ENCODE measurements at regions not wholly inside any gene's neighbourhood (a gene's known extent, or its start where the extent isn't known, plus 50 kb on each side); places are given as distances from the start of the nearest gene placed in this dataset.

GRCh38 chr2:122105877-122106206, 350.4 kb downstream of the TSN start (continued):
- TF ChIP-seq, protein P1, sequence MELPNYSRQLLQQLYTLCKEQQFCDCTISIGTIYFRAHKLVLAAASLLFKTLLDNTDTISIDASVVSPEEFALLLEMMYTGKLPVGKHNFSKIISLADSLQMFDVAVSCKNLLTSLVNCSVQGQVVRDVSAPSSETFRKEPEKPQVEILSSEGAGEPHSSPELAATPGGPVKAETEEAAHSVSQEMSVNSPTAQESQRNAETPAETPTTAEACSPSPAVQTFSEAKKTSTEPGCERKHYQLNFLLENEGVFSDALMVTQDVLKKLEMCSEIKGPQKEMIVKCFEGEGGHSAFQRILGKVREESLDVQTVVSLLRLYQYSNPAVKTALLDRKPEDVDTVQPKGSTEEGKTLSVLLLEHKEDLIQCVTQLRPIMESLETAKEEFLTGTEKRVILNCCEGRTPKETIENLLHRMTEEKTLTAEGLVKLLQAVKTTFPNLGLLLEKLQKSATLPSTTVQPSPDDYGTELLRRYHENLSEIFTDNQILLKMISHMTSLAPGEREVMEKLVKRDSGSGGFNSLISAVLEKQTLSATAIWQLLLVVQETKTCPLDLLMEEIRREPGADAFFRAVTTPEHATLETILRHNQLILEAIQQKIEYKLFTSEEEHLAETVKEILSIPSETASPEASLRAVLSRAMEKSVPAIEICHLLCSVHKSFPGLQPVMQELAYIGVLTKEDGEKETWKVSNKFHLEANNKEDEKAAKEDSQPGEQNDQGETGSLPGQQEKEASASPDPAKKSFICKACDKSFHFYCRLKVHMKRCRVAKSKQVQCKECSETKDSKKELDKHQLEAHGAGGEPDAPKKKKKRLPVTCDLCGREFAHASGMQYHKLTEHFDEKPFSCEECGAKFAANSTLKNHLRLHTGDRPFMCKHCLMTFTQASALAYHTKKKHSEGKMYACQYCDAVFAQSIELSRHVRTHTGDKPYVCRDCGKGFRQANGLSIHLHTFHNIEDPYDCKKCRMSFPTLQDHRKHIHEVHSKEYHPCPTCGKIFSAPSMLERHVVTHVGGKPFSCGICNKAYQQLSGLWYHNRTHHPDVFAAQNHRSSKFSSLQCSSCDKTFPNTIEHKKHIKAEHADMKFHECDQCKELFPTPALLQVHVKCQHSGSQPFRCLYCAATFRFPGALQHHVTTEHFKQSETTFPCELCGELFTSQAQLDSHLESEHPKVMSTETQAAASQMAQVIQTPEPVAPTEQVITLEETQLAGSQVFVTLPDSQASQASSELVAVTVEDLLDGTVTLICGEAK (IDR thresholded peaks at IDR 0.05): no peak
- TF ChIP-seq, protein P1 (CRISPR knock-in tag; IDR thresholded peaks at IDR 0.05): no peak
- TF ChIP-seq, protein P2, sequence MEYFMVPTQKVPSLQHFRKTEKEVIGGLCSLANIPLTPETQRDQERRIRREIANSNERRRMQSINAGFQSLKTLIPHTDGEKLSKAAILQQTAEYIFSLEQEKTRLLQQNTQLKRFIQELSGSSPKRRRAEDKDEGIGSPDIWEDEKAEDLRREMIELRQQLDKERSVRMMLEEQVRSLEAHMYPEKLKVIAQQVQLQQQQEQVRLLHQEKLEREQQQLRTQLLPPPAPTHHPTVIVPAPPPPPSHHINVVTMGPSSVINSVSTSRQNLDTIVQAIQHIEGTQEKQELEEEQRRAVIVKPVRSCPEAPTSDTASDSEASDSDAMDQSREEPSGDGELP (CRISPR knock-in tag; IDR thresholded peaks at IDR 0.05; ENCODE audit: borderline replicate concordance): no peak
- TF ChIP-seq ARID2 (IDR thresholded peaks at IDR 0.05) (no peak), ILF3 (IDR thresholded peaks at IDR 0.05; ENCODE audit: borderline replicate concordance) (no peak), HSF4 (CRISPR knock-in tag; IDR thresholded peaks at IDR 0.05; ENCODE audit: borderline replicate concordance) (no peak), POLR2H (tag; IDR thresholded peaks at IDR 0.05; ENCODE audit: low read depth) (no peak)
- TF ChIP-seq, protein P3, sequence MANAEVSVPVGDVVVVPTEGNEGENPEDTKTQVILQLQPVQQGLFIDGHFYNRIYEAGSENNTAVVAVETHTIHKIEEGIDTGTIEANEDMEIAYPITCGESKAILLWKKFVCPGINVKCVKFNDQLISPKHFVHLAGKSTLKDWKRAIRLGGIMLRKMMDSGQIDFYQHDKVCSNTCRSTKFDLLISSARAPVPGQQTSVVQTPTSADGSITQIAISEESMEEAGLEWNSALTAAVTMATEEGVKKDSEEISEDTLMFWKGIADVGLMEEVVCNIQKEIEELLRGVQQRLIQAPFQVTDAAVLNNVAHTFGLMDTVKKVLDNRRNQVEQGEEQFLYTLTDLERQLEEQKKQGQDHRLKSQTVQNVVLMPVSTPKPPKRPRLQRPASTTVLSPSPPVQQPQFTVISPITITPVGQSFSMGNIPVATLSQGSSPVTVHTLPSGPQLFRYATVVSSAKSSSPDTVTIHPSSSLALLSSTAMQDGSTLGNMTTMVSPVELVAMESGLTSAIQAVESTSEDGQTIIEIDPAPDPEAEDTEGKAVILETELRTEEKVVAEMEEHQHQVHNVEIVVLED (CRISPR knock-in tag; IDR thresholded peaks at IDR 0.05): no peak
